TTC549 (cell line): ENCODE measurements at regions not wholly inside any gene's neighbourhood (a gene's known extent, or its start where the extent isn't known, plus 50 kb on each side); places are given as distances from the start of the nearest gene placed in this dataset.
"Not testable (repeated sequence)": the region's sequence is repeated elsewhere in the genome, so short reads cannot be mapped to it uniquely, and the experiment has no call there.

Experiments used
- FAIRE-seq: peaks from 2 replicates; lab custom pipeline; 2012; peaks lifted over from hg19 to GRCh38; lab: Jason Lieb, UNC

DNA sequence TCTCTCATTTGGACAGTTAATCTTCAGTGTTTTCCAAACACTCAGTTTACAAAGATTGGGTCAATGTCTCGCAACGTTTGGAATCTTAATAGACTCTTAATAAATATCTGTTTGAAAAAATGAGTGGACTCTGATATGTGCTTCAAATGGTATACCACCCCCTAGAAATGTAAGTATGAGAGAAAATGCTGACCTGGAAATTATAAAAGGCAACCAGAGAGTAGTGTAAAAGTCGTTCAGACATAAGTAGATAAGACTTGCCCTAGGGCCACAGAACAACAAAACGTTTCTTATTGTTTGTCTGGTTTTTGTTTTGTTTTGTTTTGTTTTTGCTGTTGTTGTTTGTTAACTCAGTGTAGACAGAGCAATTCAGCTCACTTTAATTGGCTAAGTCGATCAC is 97.4 kb upstream of the SPTLC3 start:
- no peak for FAIRE-seq

DNA sequence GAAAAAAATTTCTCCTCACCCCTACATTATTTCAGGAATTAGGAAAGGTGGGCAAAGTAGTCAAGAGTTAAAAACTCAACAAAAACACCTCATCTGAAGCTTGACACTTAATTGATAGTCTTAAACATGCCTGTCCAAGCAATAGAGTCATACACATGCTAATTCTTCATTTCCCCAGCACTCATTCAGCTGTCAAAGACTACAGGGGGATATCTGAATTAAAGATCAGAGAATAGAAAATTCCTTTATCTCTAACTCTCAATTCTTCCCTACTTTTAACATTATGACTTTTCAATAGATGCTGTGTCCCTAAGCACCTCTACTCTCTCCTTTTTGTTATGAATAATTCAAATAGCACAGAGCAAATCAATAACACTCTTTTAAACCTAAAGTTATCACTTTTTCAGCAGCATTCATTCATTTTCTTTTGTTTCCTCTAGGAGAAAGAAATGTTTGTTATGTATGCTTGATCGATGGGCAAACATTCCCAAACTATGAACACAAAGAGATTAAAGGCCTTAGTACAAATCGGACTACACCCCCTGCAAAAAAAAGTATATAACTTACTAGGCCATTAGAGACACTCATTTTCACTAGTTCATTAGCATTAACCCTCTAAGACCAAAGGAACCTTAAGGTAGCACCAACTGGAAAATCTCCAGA is 94.9 kb upstream of the SPTLC3 start:
- FAIRE-seq: no peak

DNA sequence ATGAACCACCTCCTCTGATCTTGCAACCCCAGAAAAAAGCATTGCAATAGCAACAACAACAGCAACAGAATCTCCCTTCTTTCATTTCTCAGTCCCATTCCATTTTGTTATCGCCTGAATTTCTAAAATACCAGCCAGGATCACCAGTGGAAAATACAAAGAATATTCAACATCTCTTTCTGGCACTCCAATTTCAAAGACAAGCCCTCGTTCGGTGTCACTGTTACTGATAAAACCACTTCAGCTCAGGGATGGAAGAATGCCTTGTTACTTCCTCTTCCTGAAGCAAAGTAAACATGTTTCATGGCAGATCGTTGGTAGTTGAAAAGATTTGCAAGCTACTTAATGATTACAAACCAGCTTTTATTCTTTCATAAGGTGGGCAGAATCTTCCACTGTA is 94.0 kb upstream of the SPTLC3 start:
- FAIRE-seq: no peak

DNA sequence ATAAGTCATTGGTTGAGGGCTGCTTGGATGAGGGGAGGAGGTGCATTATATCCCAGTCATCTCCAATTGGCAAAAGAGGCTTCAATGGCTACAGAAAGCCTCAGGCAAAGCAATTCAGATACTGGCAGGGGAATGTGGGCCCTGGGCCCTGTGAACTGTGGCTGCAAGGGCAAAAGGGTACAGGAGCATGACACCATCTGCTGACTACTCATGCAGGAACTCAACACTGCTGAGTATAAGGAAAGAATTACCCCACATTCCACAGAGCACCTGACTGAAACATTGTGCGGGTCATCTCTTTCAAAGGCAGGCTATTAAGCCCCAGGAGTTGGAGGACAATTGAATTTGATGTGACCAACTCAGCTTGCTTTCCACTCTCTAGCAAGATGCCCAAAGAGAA is 92.1 kb upstream of the SPTLC3 start:
- FAIRE-seq: no peak

DNA sequence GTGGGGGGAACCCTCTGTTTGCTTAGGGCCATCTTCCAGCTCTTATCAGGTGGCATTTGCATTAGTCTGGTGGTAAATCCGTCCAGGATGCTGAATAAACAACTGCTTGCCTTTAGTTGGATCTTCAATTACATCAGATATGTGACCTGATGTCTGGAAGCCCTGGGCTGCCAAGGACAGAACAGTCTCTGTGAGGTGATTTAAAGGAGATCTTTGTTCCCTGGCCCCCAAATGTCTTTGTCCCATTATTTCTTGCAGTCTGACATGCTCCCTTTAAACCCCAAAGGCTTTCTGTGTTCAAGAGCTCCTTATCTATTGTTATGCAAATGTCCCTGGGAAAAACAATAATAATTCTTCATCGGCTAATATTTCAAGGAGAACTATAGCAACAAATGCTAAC is 84.6 kb upstream of the SPTLC3 start:
- FAIRE-seq: no peak

DNA sequence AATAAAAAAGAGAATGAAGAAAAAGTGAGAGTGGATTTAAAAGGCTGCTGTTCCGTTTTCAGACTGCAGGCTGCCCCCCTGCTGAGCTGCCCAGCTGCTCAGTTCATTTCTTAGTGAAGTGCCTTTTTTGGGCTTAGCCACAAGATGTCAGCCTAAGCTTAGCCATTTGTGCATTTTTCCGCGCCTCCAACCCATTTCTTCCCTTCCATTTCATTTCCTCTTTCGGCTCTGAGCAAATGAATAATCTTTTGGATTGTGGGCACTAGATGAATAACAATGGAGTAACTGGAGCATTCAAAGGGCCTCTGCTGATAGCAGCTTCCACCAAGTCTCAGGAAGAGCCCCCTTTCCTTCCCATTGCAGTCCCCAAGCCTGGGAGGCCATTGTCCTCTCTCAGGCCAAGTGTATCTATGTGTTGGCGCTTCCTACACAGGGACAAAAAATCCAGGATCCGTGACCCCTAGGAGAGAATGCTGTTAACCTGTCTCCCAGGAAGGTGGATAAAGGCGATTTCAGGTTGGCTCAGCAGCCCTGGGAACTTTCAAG is 83.5 kb upstream of the SPTLC3 start:
- peak; percentile 84 for FAIRE-seq

DNA sequence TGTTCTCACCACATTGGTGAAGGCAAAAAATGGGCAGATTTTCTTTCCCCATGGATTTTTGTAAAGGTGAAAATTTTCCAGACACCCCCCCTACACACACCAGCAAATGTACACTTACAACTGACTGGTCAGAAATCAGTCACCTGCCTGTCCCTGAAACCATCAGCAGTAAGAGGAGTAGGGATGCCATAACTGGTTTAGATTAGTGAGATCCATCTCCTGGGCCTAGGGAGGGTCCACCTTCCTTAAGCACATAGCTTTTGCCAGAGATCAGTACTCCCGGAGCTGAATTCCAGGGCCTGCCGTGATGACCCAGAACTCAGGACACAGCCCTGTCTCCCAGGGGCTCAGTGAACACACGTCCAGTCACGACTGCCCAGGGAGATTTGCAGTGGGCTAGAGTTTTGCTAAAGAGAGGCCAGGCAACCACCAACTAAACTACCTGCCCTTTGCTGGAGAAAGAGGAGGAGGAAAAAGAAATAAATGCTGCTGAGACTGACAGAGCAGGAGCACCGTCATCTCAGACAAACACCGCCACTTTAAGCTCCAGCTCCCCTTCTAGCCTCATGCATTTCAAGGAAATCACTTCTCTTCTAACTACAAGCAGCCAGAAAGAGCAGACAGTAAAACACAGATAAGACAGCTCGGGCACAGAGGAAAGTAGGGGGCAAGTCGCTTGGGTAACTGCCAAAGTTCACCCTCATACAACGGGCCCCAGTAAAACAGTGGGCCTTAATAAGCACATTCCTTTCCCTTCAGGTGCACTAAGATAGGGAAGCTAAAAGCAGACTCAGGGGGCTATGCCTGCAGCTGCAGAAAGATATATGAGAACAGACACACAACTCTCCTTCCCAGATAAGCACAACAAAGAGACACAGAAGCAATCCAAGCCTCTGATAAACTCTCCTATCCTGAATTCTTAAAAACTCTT is 82.6 kb upstream of the SPTLC3 start:
- no peak for FAIRE-seq

DNA sequence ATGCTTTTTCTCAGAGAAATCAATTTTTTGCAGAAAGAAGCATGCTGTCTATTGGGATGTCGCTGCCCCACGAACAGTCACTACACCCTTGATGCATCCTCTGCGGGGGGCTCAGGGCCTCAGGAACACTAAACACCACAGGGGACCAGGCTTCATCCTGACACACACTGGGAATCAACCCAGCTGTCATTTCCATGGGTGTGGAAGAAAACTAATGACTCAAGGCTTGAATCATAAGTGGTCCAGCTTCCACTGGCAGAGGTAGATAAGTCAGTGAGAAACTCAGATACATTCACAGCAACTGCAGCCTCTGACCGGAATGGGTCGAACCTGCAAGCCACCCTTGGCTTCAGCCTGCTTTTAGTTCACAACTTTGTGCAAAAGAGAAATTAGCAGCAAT is 81.3 kb upstream of the SPTLC3 start:
- FAIRE-seq: no peak

DNA sequence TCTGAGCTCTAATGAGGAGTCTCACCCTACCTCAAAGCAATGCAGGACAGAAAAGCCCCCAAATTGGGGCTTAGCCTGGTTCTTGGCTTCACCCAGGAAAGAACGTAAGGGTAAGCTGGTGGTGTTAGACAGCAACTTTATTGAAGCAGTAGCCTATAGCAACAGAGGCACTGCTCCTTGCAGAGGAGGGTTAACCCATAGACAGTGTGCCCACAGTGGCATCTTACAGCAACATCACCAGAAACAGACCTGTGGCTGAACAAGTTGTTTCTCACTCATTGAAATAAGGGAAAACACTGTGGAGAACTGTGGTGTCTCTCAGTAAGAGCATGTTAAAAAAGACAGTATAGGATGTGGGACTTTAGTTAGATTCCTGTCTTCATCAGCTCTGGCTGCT is 80.4 kb upstream of the SPTLC3 start:
- no peak for FAIRE-seq

DNA sequence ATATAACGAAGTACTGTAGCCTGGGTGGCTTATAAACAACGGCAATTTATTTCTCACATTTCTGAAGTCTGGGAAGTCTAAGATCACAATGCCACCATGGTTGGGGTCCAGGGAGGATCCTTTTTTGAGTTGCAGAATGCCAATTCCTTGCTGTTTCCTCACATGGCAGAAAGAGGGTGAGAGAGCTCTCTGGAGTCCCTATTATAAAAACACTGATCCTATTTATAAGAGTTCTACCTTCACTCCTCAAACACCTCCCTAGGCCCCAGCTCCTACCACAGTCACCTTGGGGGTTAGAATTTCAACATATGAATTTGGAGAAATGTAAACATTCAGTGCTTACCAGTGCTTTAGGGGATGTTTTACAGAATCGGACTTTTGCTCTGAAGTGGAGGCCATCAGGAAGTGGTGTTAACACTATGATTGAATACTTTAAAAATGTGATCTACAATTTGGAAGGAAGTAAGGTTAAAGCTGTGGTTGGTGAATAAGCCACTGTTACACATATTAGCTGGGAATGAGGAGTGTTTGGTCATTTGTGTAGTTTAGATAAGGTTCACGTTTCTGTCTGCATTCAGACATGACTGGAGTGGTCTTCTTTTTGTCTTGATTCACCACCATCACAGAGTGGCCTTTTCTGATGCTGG is 79.9 kb upstream of the SPTLC3 start:
- no peak for FAIRE-seq

DNA sequence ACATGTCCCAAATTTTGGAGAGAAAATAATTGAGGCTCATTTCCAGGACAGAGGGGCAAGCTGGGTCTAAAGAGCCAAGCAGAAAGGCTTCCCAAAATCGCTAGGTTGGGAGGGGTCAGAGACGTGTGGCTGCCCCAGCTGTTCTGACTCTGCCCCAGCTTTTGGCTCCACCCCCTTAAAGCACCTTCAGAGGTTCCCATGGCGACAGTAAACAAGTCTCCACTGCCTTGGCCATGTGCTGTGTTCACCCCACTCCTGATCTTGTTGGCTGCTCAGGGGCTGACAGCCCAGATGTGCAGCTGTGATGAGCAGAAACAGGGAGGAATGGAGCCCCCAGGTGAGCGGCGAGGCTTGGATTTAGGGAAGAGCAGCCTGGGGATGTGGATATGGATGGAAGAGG is 72.8 kb upstream of the SPTLC3 start:
- no peak for FAIRE-seq

DNA sequence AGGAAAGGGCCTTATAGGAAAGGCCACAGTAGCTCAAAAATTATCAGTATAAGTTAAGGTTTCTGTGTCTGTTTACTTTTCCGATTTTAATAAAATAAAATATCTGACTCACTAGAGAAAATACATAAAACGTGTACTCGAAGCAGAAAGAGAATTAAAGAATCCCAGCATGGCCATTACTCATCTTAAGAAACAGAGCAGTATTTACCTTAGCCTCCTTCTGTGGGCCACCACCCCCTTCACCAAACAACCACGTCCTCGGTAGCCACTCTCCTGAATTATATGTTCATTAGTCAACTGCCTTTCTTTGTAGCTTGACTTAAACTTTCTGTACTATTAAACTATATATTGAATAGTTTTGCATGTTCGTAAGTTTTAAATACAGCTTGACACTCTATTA is 72.2 kb upstream of the SPTLC3 start:
- FAIRE-seq: no peak

DNA sequence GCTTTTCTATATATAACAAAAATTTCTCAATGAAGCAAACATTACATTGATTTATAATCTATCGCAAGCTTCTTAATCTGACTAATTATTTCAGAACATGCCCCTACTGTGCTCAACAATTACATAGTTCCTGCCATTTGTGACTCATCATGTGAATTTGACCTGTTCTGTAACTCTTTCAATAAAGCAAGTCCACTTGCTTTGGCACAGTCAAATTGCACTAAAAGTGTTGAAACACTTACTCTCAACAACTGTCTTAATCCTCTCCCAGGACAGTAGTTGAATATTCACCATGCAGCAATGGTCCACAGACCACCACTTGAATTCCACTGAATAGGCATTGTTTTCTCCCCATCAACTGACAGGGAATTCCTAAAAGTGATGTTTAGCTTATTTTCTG is 67.7 kb upstream of the SPTLC3 start:
- FAIRE-seq: no peak

DNA sequence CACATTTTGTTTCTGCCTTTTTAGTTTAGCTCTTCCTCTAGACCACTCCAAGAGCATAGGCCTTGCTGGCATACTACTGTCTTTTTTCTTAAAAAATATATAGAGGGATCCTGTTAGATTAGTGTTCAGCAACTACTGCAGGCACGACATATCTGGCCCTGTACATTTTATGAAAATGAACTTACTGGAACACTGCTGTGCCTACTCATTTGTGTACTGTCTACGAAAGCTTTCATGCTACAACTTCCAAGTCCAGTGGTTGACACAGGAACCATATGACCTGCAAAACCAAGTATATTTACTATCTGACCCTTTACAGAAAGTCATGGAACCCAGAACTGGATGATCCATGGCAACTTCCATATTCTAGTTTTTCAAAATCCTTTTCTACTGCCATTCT is 66.6 kb upstream of the SPTLC3 start:
- no peak for FAIRE-seq

DNA sequence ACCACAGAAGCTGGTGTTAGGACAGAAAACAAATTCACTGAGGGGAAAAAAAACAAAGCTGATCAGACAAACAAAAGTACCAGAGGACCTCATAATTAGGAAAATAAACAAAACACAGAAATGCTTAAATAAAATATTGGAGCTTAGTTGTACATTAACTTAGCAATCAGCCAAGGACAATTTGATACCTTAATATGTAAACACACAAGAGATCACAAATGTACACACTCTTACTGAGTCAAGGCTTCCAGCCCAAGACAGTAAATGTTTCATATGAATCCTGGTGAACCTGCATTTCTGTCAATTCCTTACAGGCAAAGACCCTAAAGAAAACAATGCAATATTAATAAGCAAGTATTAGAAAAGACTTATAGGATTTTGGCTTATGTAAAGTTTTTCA is 62.0 kb upstream of the SPTLC3 start:
- FAIRE-seq: no peak

DNA sequence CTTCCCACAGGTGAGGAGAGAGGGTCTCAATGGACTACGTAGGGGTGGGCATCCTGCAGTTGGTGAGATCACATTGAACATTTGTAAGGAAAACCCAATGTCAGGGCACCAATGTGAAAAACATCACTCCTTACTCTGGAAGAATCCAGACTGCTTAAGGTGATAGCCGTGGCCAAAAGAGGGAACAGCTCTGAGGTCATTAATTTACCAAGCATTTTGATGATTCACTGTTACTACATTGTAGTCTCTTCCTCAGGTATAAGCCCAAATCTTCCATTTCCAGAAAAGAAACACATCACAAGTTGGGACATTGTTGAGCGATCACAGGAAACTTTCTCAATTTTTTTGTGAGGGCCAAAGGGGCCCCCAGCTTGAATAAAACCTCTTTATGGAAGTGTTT is 61.1 kb upstream of the SPTLC3 start:
- no peak for FAIRE-seq

DNA sequence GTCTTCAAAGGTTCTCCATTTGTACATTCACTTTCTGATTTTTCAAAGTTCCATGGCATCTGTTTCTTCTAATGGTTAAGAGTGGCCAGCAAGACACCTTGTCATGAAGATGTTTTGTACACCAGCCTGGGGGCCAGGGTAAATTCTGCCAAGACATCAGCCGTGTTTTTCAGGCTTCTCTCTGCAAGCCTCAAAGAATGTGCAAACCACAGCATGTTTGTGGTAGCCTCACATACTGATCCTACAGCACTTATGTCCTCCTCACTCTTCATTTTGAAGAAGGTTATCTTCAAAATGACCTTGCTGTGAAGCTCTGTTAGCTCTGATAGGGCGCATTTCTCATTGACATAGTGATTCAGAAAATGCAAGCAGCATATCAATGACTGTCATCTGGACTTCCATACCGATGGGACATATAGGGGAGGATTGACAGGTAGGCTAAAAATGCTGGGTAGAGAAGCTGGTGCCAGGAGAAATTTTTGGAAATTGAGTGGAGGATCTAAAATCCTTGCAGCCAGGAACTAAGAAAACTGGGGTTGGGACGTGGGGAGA is 59.3 kb upstream of the SPTLC3 start:
- FAIRE-seq: no peak

DNA sequence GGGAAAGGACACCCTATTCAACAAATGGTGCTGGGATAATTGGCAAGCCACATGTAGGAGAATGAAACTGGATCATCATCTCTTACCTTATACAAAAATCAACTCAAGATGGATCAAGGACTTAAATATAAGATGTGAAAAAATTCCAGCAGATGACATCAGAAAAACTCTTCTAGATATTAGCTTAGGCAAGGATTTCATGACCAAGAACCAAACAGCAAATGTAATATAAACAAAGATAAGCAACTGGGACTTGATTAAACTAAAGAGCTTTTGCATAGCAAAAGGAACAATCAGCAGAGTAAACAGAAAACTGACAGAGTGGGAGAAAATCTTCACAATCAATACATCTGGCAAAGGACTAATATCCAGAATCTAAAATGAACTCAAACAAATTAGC is 54.5 kb upstream of the SPTLC3 start:
- not testable (repeated sequence) for FAIRE-seq

DNA sequence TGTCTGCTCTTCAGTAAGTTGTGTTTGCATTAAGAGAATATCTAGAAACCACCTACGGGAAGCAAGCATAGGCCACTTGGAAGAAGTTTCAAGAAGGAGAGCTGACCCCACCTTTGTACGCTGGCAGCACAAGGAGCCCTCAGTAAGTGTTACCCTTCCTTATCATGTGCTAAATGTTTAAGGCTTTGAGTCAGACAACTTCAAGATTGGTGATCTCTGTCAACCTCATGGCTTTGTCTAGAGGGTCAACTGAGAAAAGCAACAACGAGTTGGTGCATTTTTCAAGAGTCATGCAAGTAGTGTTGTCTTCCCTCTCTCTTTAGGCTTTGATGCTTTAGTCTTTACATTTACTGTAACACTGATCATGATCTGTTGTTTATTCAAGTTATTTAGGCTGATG is 53.2 kb upstream of the SPTLC3 start:
- no peak for FAIRE-seq

DNA sequence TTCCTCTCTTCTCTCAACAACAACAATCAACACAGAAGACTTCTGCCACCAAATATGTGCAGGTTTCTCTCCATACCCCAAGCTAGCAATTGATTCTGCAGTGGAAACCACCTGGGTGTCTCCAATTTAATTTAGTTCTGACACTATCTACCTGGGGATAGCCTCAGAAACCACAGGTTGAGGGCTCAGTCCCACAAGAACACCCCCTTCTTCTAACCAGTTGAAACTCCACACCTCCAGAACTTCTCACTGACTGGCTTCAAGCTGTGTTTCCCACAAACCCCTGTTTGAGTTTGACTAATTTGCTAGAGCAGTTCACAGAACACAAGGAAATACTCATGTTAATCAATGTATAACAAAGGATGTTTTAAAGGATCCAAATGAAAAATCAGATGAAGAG is 52.5 kb upstream of the SPTLC3 start:
- no peak for FAIRE-seq

DNA sequence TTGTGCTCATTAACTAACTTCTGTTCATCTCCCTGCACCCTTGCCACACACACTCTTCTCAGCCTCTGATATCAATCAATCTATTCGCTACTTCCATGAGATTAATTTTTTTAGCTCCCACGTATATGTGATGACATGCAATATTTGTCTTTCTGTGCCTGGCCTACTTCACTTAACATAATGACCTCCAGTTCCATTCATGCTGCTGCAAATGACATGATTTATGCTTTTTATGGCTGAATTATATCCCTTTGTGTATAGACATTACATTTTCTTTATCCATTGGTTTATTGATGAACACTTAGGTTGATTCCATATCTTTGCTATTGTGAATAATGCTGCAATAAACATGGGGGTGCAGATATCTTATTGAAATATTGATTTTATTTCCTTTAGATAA is 50.8 kb upstream of the SPTLC3 start:
- no peak for FAIRE-seq
